HepG2 (cell line): ENCODE measurements at regions not wholly inside any gene's neighbourhood (a gene's known extent, or its start where the extent isn't known, plus 50 kb on each side); places are given as distances from the start of the nearest gene placed in this dataset.

ENCODE experiments used
- ATAC-seq: fragments of 200-7000 bp; cut with Tn5 transposase; 3 replicates; pipeline ENCODE4 v1.9.1; 2020; ENCODE audit warnings: mild to moderate bottlenecking, moderate library complexity
- BruUV-seq: library from RNA; stranded (reverse); fragments of 400-500 nt; replicated peaks from 2 replicates; lab custom pipeline; 2021; lab: Mats Ljungman, UMichigan
- CTCF ChIA-PET: fragments of 300-600 bp; formaldehyde crosslinking; extraction: SDS; loops from one replicate; lab custom pipeline; 2021; ENCODE audit warnings: low total read pairs, inconsistent platforms, low intra/inter-chr PET ratio; lab: Yijun Ruan, JAX
- POLR2A ChIA-PET: fragments of 350-600 bp; sonication (Branson Sonifier 250); formaldehyde crosslinking; loops from one replicate; lab custom pipeline; 2020; ENCODE audit warnings: antibody characterized with exemption, inconsistent platforms; lab: Yijun Ruan, JAX
- DNase-seq: peaks from one replicate; pipeline ENCODE4 v3.0.0-alpha.2; 2015; ENCODE audit warnings: low spot score
- FAIRE-seq: peaks from 3 replicates; lab custom pipeline; 2011; peaks lifted over from hg19 to GRCh38; lab: Jason Lieb, UNC
- H2AFZ ChIP-seq: one replicate; pipeline ENCODE4 v1.6.1; 2011; ENCODE audit warnings: low read length, inconsistent platforms
- H3K27ac ChIP-seq: fragments of 300-600 bp; 3 replicates; pipeline ENCODE4 v1.8.0; 2011; ENCODE audit warnings: mixed run types, mild to moderate bottlenecking, mixed read lengths, low read length, inconsistent platforms; ENCODE audit not compliant: insufficient read depth; ENCODE audit errors: extremely low read length
- H3K27me3 ChIP-seq, 2 experiments: fragments of 200-600 bp in 1 of 2; 2 replicates in 1 of 2; 3 replicates in 1 of 2; pipeline versions ENCODE4 v1.6.0 to v1.8.0; 2011; ENCODE audit warnings: low read length in 2 of 2, mild to moderate bottlenecking in 2 of 2, moderate library complexity in 2 of 2, inconsistent platforms in 1 of 2; ENCODE audit not compliant: insufficient read depth in 2 of 2, control insufficient read depth in 1 of 2
- H3K36me3 ChIP-seq, 2 experiments: fragments of 200-600 bp in 1 of 2; replicated peaks in 1 of 2; 2 replicates in 1 of 2; 3 replicates in 1 of 2; pipeline versions ENCODE4 v1.5.1 to v1.8.0; 2011; ENCODE audit warnings: low read length in 2 of 2, inconsistent platforms in 1 of 2; ENCODE audit not compliant: insufficient read depth in 2 of 2, control insufficient read depth in 1 of 2
- H3K4me1 ChIP-seq: 2 replicates; pipeline ENCODE4 v1.5.1; 2012; ENCODE audit warnings: low read length, inconsistent platforms; ENCODE audit not compliant: insufficient read depth
- H3K4me2 ChIP-seq: 2 replicates; pipeline ENCODE4 v1.6.0; 2011; ENCODE audit warnings: low read depth, low read length, inconsistent platforms
- H3K4me3 ChIP-seq, 3 experiments: fragments of 200-600 bp in 1 of 3; sonication (generic), shearing (Covaris generic) in 1 of 3; replicated peaks in 1 of 3; 2 replicates each; pipeline ENCODE4 v1.5.1; 2011 to 2016; ENCODE audit warnings: low read length in 3 of 3, inconsistent platforms in 2 of 3, low read depth in 2 of 3, mild to moderate bottlenecking in 2 of 3, control low read depth in 1 of 3, mixed read lengths in 1 of 3; ENCODE audit not compliant: insufficient read depth in 1 of 3
- H3K79me2 ChIP-seq: one replicate; pipeline ENCODE4 v1.6.1; 2011; ENCODE audit warnings: low read length, inconsistent platforms; ENCODE audit not compliant: insufficient read depth
- H3K9ac ChIP-seq: 2 replicates; pipeline ENCODE4 v1.6.0; 2011; ENCODE audit warnings: mild to moderate bottlenecking, low read depth, low read length, inconsistent platforms; ENCODE audit not compliant: insufficient read depth
- H3K9me3 ChIP-seq: 2 replicates; pipeline ENCODE4 v1.5.1; 2012; ENCODE audit warnings: mild to moderate bottlenecking, low read length
- H4K20me1 ChIP-seq: 2 replicates; pipeline ENCODE4 v1.6.0; 2011; ENCODE audit warnings: inconsistent platforms, mild to moderate bottlenecking, low read length, moderate library complexity; ENCODE audit not compliant: insufficient read depth
- CREBL2 ChIP-seq: sonication (generic); formaldehyde crosslinking; IDR thresholded peaks from 2 replicates; pipeline ENCODE4 v1.8.1; 2023; ENCODE audit warnings: missing genetic modification reagents, mild to moderate bottlenecking, borderline replicate concordance
- FOXK2 ChIP-seq: fragments of 450-650 bp; IDR thresholded peaks from 2 replicates; pipeline ENCODE4 v1.6.1; 2016
- GPN1 ChIP-seq: sonication (generic); formaldehyde crosslinking; IDR thresholded peaks from 2 replicates; pipeline ENCODE4 v1.5.1; 2020; ENCODE audit warnings: missing genetic modification reagents, borderline replicate concordance
- KLF9 ChIP-seq: IDR thresholded peaks from 2 replicates; pipeline ENCODE4 v1.6.1; 2016; ENCODE audit warnings: low read depth
- MXD4 ChIP-seq: IDR thresholded peaks from 2 replicates; pipeline ENCODE4 v1.6.1; 2016; ENCODE audit warnings: mild to moderate bottlenecking, missing biosample characterization, missing genetic modification reagents
- SMYD3 ChIP-seq: sonication (generic); formaldehyde crosslinking; IDR thresholded peaks from 2 replicates; pipeline ENCODE4 v1.8.1; 2023; ENCODE audit warnings: mild to moderate bottlenecking, missing genetic modification reagents
- TMF1 ChIP-seq: sonication (generic); formaldehyde crosslinking; IDR thresholded peaks from 2 replicates; pipeline ENCODE4 v1.8.1; 2022; ENCODE audit warnings: low read depth, missing genetic modification reagents
- ZBTB44 ChIP-seq: sonication (generic); formaldehyde crosslinking; IDR thresholded peaks from 2 replicates; pipeline ENCODE4 v1.4.0; 2020; ENCODE audit warnings: missing genetic modification reagents
- ZMYM4 ChIP-seq: sonication (generic); formaldehyde crosslinking; IDR thresholded peaks from 2 replicates; pipeline ENCODE4 v1.8.1; 2023; ENCODE audit warnings: mild to moderate bottlenecking, missing genetic modification reagents
- ZNF24 ChIP-seq: fragments of 450-650 bp; IDR thresholded peaks from 2 replicates; pipeline ENCODE4 v1.6.1; 2017; ENCODE audit warnings: antibody characterized with exemption, mild to moderate bottlenecking
- ZNF282 ChIP-seq: fragments of 450-650 bp; IDR thresholded peaks from 2 replicates; pipeline ENCODE4 v1.6.1; 2018; ENCODE audit not compliant: partially characterized antibody
- ZNF318 ChIP-seq: sonication (generic); formaldehyde crosslinking; IDR thresholded peaks from 2 replicates; pipeline ENCODE4 v1.4.0; 2020; ENCODE audit warnings: mild to moderate bottlenecking, missing genetic modification reagents
- ZNF567 ChIP-seq: sonication (generic); formaldehyde crosslinking; IDR thresholded peaks from 2 replicates; pipeline ENCODE4 v1.8.1; 2023; ENCODE audit warnings: mild to moderate bottlenecking, missing genetic modification reagents, borderline replicate concordance
- WGBS: methylation state at CpG from one replicate; pipeline ENCODE4 v1.1.6; 2017; ENCODE audit warnings: low lambda C conversion rate; 5-methylcytosine and 5-hydroxymethylcytosine counted together
- in situ Hi-C: cut with HindIII; loops from 2 replicates; pipeline ENCODE4 v1.10.0; 2017; ENCODE audit warnings: low pct_unique_long_range_greater_than_20kb; ENCODE audit not compliant: extremely low pct_ligation_motif_present
- intact Hi-C: fragments of 100-400 bp; cut with micrococcal nuclease; formaldehyde crosslinking; loops from one replicate; pipeline ENCODE4 v1.10.0; 2022; ENCODE audit not compliant: unreplicated experiment

DNA sequence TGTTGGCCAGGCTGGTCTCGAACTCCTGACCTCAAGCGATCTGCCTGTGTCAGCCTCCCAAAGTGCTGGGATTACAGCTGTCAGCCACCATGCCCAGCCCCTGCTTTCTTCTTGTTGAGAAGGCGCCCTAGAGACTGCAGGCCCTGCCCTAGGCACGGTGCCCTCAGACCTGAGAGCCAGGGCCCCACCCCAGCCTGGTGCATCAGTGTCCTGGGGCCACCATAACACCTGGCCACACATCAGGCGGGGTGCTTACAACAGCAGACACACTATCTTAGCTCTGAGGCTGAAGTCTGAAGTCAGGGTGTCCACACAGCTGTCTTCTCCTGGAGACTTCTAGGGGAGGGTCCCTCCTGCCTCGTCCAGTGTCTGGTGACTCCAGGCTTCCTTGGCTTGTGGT lies 120.6 kb downstream of the NDUFA10 start (continued):
- TF ChIP-seq SMYD3 (CRISPR knock-in tag) (no peak), FOXK2 (no peak)

GRCh38 chr2:239903803-239904202 lies 121.3 kb downstream of the NDUFA10 start:
- POLR2A ChIA-PET, result no interaction called here
- no TSS peak for BruUV-seq
- TF ChIP-seq KLF9 (CRISPR knock-in tag) (no peak), GPN1 (no peak), ZNF567 (CRISPR knock-in tag) (no peak), ZNF282 (no peak), CREBL2 (CRISPR knock-in tag) (no peak), ZNF24 (no peak), MXD4 (CRISPR knock-in tag) (no peak), TMF1 (CRISPR knock-in tag) (no peak), ZMYM4 (CRISPR knock-in tag) (no peak), ZBTB44 (CRISPR knock-in tag) (no peak), ZNF318 (no peak)

More at GRCh38 chr2:239903803-239904202, 121.3 kb downstream of the NDUFA10 start:
- DNase-seq (no peak), ATAC-seq (no peak; the same call in 2 of the 3 replicates), FAIRE-seq (no peak)
- Histone ChIP-seq H3K4me2 (no peak overlapping the region), H3K79me2 (no peaks in the 10 kb centered on the region), H3K4me3 (no peak overlapping the region), H3K27ac (no peak overlapping the region), H2AFZ (no peak overlapping the region), H3K4me1 (no peaks in the 10 kb centered on the region), H3K27me3 (peaks cover 3 to 19% of the 10 kb centered on the region in 2 experiments; a peak in 4 of 5 replicates), H3K9me3 (no peaks in the 10 kb centered on the region), H4K20me1 (no peaks in the 10 kb centered on the region), H3K36me3 (no peaks in the 10 kb centered on the region), H3K9ac (no peak overlapping the region)
- in situ Hi-C loops (no loop called here), intact Hi-C loops (no loop called here)
- CTCF ChIA-PET, result no interaction called here
- 37% methylated on average over 6 of the region's 6 CpGs for WGBS
